K562 (cell line): ENCODE measurements at regions not wholly inside any gene's neighbourhood (a gene's known extent, or its start where the extent isn't known, plus 50 kb on each side); places are given as distances from the start of the nearest gene placed in this dataset.

Source experiments
- ATAC-seq: fragments of 200-7000 bp; cut with Tn5 transposase; 3 replicates; pipeline ENCODE4 v1.9.1; 2020; ENCODE audit warnings: moderate library complexity
- BruUV-seq: library from RNA; stranded (reverse); fragments of 400-500 nt; replicated peaks from 2 replicates; lab custom pipeline; 2021; lab: Mats Ljungman, UMichigan
- CTCF ChIA-PET: fragments of 300-600 bp; formaldehyde crosslinking; extraction: SDS; loops from one replicate; lab custom pipeline; 2021; ENCODE audit warnings: low intra/inter-chr PET ratio; lab: Yijun Ruan, JAX
- POLR2A ChIA-PET: fragments of 300-600, 350-650 bp; sonication (Branson Sonifier 250); formaldehyde crosslinking; extraction: SDS; loops from one replicate; lab custom pipeline; 2021; ENCODE audit warnings: antibody characterized with exemption, inconsistent platforms; lab: Yijun Ruan, JAX
- DNase-seq, 4 experiments: peaks; one replicate each; pipeline versions ENCODE4 v3.0.0 to v3.0.0-alpha.2; 2011 to 2018; ENCODE audit warnings: low spot score in 3 of 4, mixed read lengths in 3 of 4; ENCODE audit errors: extremely low read depth in 1 of 4
- FAIRE-seq: peaks from 2 replicates; lab custom pipeline; 2011; peaks lifted over from hg19 to GRCh38; lab: Jason Lieb, UNC
- H2AFZ ChIP-seq: 2 replicates; pipeline ENCODE4 v1.6.0; 2011; ENCODE audit warnings: low read depth, low read length, control low read depth, inconsistent platforms
- H3K27ac ChIP-seq: fragments of 200-600 bp; 3 replicates; pipeline ENCODE4 v1.8.0; 2011; ENCODE audit warnings: low read depth, mild to moderate bottlenecking, control low read depth, inconsistent platforms, low read length, moderate library complexity, mixed read lengths; ENCODE audit errors: extremely low read depth
- H3K27me3 ChIP-seq, 2 experiments: fragments of 300-600 bp in 1 of 2; 2 replicates in 1 of 2; 3 replicates in 1 of 2; pipeline versions ENCODE4 v1.6.0 to v1.8.0; 2011; ENCODE audit warnings: inconsistent platforms in 2 of 2, low read length in 2 of 2, mild to moderate bottlenecking in 1 of 2, mixed read lengths in 1 of 2, moderate library complexity in 1 of 2; ENCODE audit not compliant: control insufficient read depth in 2 of 2, insufficient read depth in 2 of 2
- H3K36me3 ChIP-seq: fragments of 300-600 bp; 3 replicates; pipeline ENCODE4 v1.8.0; 2011; ENCODE audit warnings: mild to moderate bottlenecking, low read length, inconsistent platforms; ENCODE audit not compliant: control insufficient read depth, insufficient read depth
- H3K4me1 ChIP-seq, 2 experiments: fragments of 200-600 bp in 1 of 2; replicated peaks in 1 of 2; 2 replicates in 1 of 2; 3 replicates in 1 of 2; pipeline versions ENCODE4 v1.5.1 to v1.8.0; 2011; ENCODE audit warnings: inconsistent platforms in 2 of 2, low read length in 2 of 2, mild to moderate bottlenecking in 1 of 2, mixed read lengths in 1 of 2, moderate library complexity in 1 of 2; ENCODE audit not compliant: control insufficient read depth in 2 of 2, insufficient read depth in 2 of 2
- H3K4me2 ChIP-seq: 2 replicates; pipeline ENCODE4 v1.6.1; 2011; ENCODE audit warnings: low read length, control low read depth, inconsistent platforms, mixed read lengths; ENCODE audit not compliant: insufficient read depth
- H3K4me3 ChIP-seq: fragments of 200-600 bp; sonication (generic), shearing (Covaris generic); 2 replicates; pipeline ENCODE4 v1.5.1; 2016; ENCODE audit warnings: control low read depth, inconsistent platforms
- H3K79me2 ChIP-seq: fragments of 200-600 bp; 3 replicates; pipeline ENCODE4 v1.8.0; 2011; ENCODE audit warnings: low read length, inconsistent platforms; ENCODE audit not compliant: control insufficient read depth, insufficient read depth
- H3K9ac ChIP-seq, 2 experiments: 2 replicates each; pipeline versions ENCODE4 v1.6.0 to v1.6.1; 2011; ENCODE audit warnings: low read depth in 2 of 2, low read length in 2 of 2, control low read depth in 1 of 2, inconsistent platforms in 1 of 2, mild to moderate bottlenecking in 1 of 2, mixed read lengths in 1 of 2; ENCODE audit not compliant: insufficient read depth in 1 of 2
- H3K9me1 ChIP-seq: one replicate; pipeline ENCODE4 v1.6.0; 2011; ENCODE audit warnings: inconsistent platforms, mild to moderate bottlenecking, low read length, moderate library complexity; ENCODE audit not compliant: control insufficient read depth, insufficient read depth
- H3K9me3 ChIP-seq: replicated peaks from 2 replicates; pipeline ENCODE4 v1.5.1; 2011; ENCODE audit warnings: low read depth, low read length, inconsistent platforms; ENCODE audit not compliant: control insufficient read depth, insufficient read depth
- H4K20me1 ChIP-seq: replicated peaks from 2 replicates; pipeline ENCODE4 v1.6.1; 2011; ENCODE audit warnings: low read length, inconsistent platforms, mixed read lengths; ENCODE audit not compliant: control insufficient read depth, insufficient read depth
- CTCF ChIP-seq, 3 experiments: IDR thresholded peaks in 2 of 3; conservative IDR thresholded peaks in 1 of 3; 2 replicates each; pipeline ENCODE4 v1.5.1; 2011 to 2012; ENCODE audit warnings: low read length in 3 of 3, mild to moderate bottlenecking in 3 of 3, control low read depth in 2 of 3, improper control_type of control experiment in 1 of 3, inconsistent platforms in 1 of 3, low read depth in 1 of 3, mixed read lengths in 1 of 3, moderate library complexity in 1 of 3; ENCODE audit not compliant: insufficient read depth in 2 of 3
- CXXC5 ChIP-seq: fragments of 250-450 bp; sonication (Bioruptor Pico); IDR thresholded peaks from 2 replicates; pipeline ENCODE4 v1.8.0; 2022; ENCODE audit warnings: inconsistent platforms, mild to moderate bottlenecking, moderate library complexity
- EHMT2 ChIP-seq: fragments of 450-650 bp; IDR thresholded peaks from 2 replicates; pipeline ENCODE4 v1.6.1; 2018; ENCODE audit warnings: antibody characterized with exemption
- ERF ChIP-seq: fragments of 450-650 bp; formaldehyde crosslinking; IDR thresholded peaks from 2 replicates; pipeline ENCODE4 v1.4.0; 2020; ENCODE audit warnings: mild to moderate bottlenecking, mixed read lengths
- MEF2D ChIP-seq: conservative IDR thresholded peaks from 2 replicates; pipeline ENCODE4 v1.6.1; 2016; ENCODE audit warnings: low read depth, missing genetic modification characterization, missing compliant biosample characterization
- NFRKB ChIP-seq: fragments of 450-650 bp; IDR thresholded peaks from 2 replicates; pipeline ENCODE4 v1.6.1; 2016; ENCODE audit warnings: low read depth
- RAD21 ChIP-seq, 2 experiments: fragments of 250-450 bp in 1 of 2; fragments of 450-650 bp in 1 of 2; sonication (Bioruptor Pico) in 1 of 2; formaldehyde crosslinking in 1 of 2; IDR thresholded peaks in 1 of 2; conservative IDR thresholded peaks in 1 of 2; 2 replicates each; pipeline versions ENCODE4 v1.4.0 to v1.8.0; 2020 to 2022; ENCODE audit warnings: mild to moderate bottlenecking in 2 of 2, moderate library complexity in 1 of 2
- SIN3B ChIP-seq: fragments of 450-650 bp; IDR thresholded peaks from 2 replicates; pipeline ENCODE4 v1.6.1; 2017; ENCODE audit warnings: low read depth, mild to moderate bottlenecking, moderate library complexity
- SMARCB1 ChIP-seq: IDR thresholded peaks from 2 replicates; pipeline ENCODE4 v1.6.1; 2011; ENCODE audit warnings: improper control_type of control experiment, low read depth; ENCODE audit not compliant: insufficient read length
- SMC3 ChIP-seq: conservative IDR thresholded peaks from 2 replicates; pipeline ENCODE4 v1.6.1; 2011; ENCODE audit warnings: low read depth, low read length, improper control_type of control experiment; ENCODE audit not compliant: insufficient read depth
- TAL1 ChIP-seq: fragments of 450-650 bp; IDR thresholded peaks from 2 replicates; pipeline ENCODE4 v1.6.1; 2016; ENCODE audit warnings: mild to moderate bottlenecking
- THRB ChIP-seq: fragments of 450-650 bp; formaldehyde crosslinking; conservative IDR thresholded peaks from 2 replicates; pipeline ENCODE4 v1.4.0; 2022; ENCODE audit warnings: mild to moderate bottlenecking, missing genetic modification characterization
- ZHX1 ChIP-seq: fragments of 150-350 bp; conservative IDR thresholded peaks from 2 replicates; pipeline ENCODE4 v1.6.1; 2014; ENCODE audit warnings: low read length
- ZNF165 ChIP-seq: fragments of 250-450 bp; sonication (Bioruptor Pico); IDR thresholded peaks from 2 replicates; pipeline ENCODE4 v1.4.0; 2020; ENCODE audit warnings: borderline replicate concordance
- WGBS: fragments of 100-300 bp; shearing (Covaris generic); methylation state at CpG from one replicate; pipeline ENCODE4 v1.1.6; 2016; ENCODE audit warnings: low coverage, mixed read lengths; ENCODE audit not compliant: insufficient coverage; ENCODE audit errors: missing lambda C conversion rate; 5-methylcytosine and 5-hydroxymethylcytosine counted together
- in situ Hi-C: fragments of 300-500 bp; cut with MboI; formaldehyde crosslinking; loops from 4 replicates; pipeline ENCODE4 v1.15.0; 2018; ENCODE audit warnings: inconsistent platforms, mixed read lengths
- intact Hi-C: fragments of 100-400 bp; cut with micrococcal nuclease; formaldehyde crosslinking; loops from 2 replicates; pipeline ENCODE4 v1.14.2; 2022
- TF ChIP-seq, protein P1 (sequence below), 2 experiments: fragments of 450-650 bp in 1 of 2; sonication (generic) in 1 of 2; formaldehyde crosslinking; conservative IDR thresholded peaks; 2 replicates each; pipeline versions ENCODE4 v1.4.0 to v1.8.1; 2020 to 2022; ENCODE audit warnings: mild to moderate bottlenecking in 1 of 2, missing genetic modification reagents in 1 of 2

DNA sequence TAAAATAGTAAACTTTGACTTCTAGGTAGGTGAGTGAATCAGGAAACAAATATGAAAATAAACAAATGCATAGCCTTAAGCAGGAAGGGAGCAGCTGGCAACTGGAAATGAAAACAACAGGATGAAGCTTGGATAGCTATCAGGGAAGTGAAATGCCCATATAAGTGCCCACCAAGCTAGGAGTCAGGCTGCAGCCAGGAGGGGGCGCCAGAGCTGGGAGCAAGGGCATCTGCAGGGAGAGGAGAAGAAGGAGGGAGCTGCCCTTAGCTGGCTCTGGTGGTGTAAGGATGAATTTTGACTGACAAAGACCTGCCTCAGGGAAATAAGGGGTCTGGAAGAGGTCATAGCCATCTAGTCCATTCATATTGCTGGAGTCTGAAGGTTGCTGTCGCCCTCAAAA, 298.3 kb downstream of the TDRD15 start (continued):
- peak; percentile 39 to 59 (median 39); a peak in 4 of 6 replicates for TF ChIP-seq CTCF (IDR thresholded peaks at IDR 0.05 in 2 of 3, conservative IDR thresholded peaks at IDR 0.05 in 1 of 3; ENCODE audit: insufficient read depth in 2 of 3, low read depth in 1 of 3, low read length in 3 of 3)
- TF ChIP-seq RAD21 (CRISPR knock-in tag; conservative IDR thresholded peaks at IDR 0.05 in 1 of 2, IDR thresholded peaks at IDR 0.05 in 1 of 2) = peak; percentile 33 to 55
- TF ChIP-seq SMARCB1 = no peak
- TF ChIP-seq ERF = no peak
- 0 out of 2 replicates have a peak, but pooled peaks have one; percentile 26 for TF ChIP-seq SMC3
- TF ChIP-seq ZNF165 (CRISPR knock-in tag) = no peak
- TF ChIP-seq SIN3B = no peak
- TF ChIP-seq MEF2D (tag) = no peak
- TF ChIP-seq NFRKB = no peak

- no peak for DNase-seq
- no peak for ATAC-seq
- Histone ChIP-seq H3K79me2 (no peaks in the 10 kb centered on the region), H3K4me1 (no peaks in the 10 kb centered on the region), H3K27ac (no peak overlapping the region), H3K9me1 (no peaks in the 10 kb centered on the region), H2AFZ (no peak overlapping the region), H3K9me3 (no peaks in the 10 kb centered on the region), H3K36me3 (no peaks in the 10 kb centered on the region), H3K4me2 (no peak overlapping the region), H3K27me3 (no peaks in the 10 kb centered on the region), H3K4me3 (no peak overlapping the region), H3K9ac (no peak overlapping the region), H4K20me1 (no peaks in the 10 kb centered on the region)
- BruUV-seq = no TSS peak
- POLR2A ChIA-PET = no interaction called here
- FAIRE-seq = no peak
- 0% methylated on average over 7 of the region's 7 CpGs for WGBS
- CTCF ChIA-PET = no interaction called here
- in situ Hi-C loops = no loop called here
- intact Hi-C loops = no loop called here
- TF ChIP-seq ZHX1 (no peak), EHMT2 (no peak), THRB (CRISPR knock-in tag) (no peak), TAL1 (no peak), CXXC5 (no peak)
- TF ChIP-seq, protein P1, sequence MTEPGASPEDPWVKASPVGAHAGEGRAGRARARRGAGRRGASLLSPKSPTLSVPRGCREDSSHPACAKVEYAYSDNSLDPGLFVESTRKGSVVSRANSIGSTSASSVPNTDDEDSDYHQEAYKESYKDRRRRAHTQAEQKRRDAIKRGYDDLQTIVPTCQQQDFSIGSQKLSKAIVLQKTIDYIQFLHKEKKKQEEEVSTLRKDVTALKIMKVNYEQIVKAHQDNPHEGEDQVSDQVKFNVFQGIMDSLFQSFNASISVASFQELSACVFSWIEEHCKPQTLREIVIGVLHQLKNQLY (CRISPR knock-in tag; conservative IDR thresholded peaks at IDR 0.05) = no peak
Measured at GRCh38 chr2:21422724-21423522, 299.2 kb downstream of the TDRD15 start.
